Activated CD8-positive, alpha-beta memory T cell treated with anti-CD3 and anti-CD28 coated beads, Interleukin-2, amount 10 ng/mL, durations not matched to agents 7 days and 5 days (primary cell): ENCODE measurements at regions not wholly inside any gene's neighbourhood (a gene's known extent, or its start where the extent isn't known, plus 50 kb on each side); places are given as distances from the start of the nearest gene placed in this dataset.

Experiments
- ATAC-seq: fragments of 150-1000 bp; cut with Tn5 transposase; one replicate; pipeline ENCODE4 v1.10.0; 2021; ENCODE audit warnings: moderate library complexity
- CTCF ChIA-PET: fragments of 350-600 bp; sonication (Branson Sonifier 250); formaldehyde crosslinking; loops from one replicate; lab custom pipeline; 2021; ENCODE audit warnings: antibody characterized with exemption; lab: Charles Lee
- DNase-seq: peaks from one replicate; pipeline ENCODE4 v3.0.0-alpha.2; 2020
- H3K27ac Mint-ChIP-seq: one replicate; pipeline ENCODE4 v1.8.0; 2021; ENCODE audit warnings: mild to moderate bottlenecking, mixed read lengths
- H3K27me3 Mint-ChIP-seq: one replicate; pipeline ENCODE4 v1.8.0; 2021; ENCODE audit warnings: mixed read lengths
- H3K36me3 Mint-ChIP-seq: one replicate; pipeline ENCODE4 v1.8.0; 2021; ENCODE audit warnings: mild to moderate bottlenecking, mixed read lengths
- H3K4me1 Mint-ChIP-seq: one replicate; pipeline ENCODE4 v1.8.0; 2021; ENCODE audit warnings: mixed read lengths
- H3K4me3 Mint-ChIP-seq: one replicate; pipeline ENCODE4 v1.8.0; 2021; ENCODE audit warnings: mild to moderate bottlenecking, moderate library complexity, mixed read lengths
- H3K9me3 Mint-ChIP-seq: one replicate; pipeline ENCODE4 v1.8.0; 2022; ENCODE audit warnings: low read depth, mixed read lengths

GRCh38 chr2:204353823-204354222, 191.5 kb upstream of the PARD3B start:
- no peak overlapping the region for H3K4me3 Mint-ChIP-seq
- H3K27me3 Mint-ChIP-seq, result peaks cover 8% of the 10 kb centered on the region
- CTCF ChIA-PET, result no interaction called here
- ATAC-seq, result no peak
- no peak overlapping the region for H3K27ac Mint-ChIP-seq
- no peaks in the 10 kb centered on the region for H3K9me3 Mint-ChIP-seq
- H3K4me1 Mint-ChIP-seq, result no peaks in the 10 kb centered on the region
- no peak for DNase-seq
- no peaks in the 10 kb centered on the region for H3K36me3 Mint-ChIP-seq

- DNase-seq, result no peak
- Mint-ChIP-seq H3K36me3 (no peaks in the 10 kb centered on the region), H3K27me3 (peaks cover 8% of the 10 kb centered on the region), H3K4me1 (no peaks in the 10 kb centered on the region), H3K4me3 (no peak overlapping the region), H3K9me3 (no peaks in the 10 kb centered on the region), H3K27ac (no peak overlapping the region)
- CTCF ChIA-PET, result no interaction called here
- no peak for ATAC-seq
Observed at GRCh38 chr2:204354442-204354856, 190.8 kb upstream of the PARD3B start.

- no peak overlapping the region for H3K27ac Mint-ChIP-seq
- CTCF ChIA-PET, result no interaction called here
- no peaks in the 10 kb centered on the region for H3K36me3 Mint-ChIP-seq
- H3K4me1 Mint-ChIP-seq, result no peaks in the 10 kb centered on the region
- H3K9me3 Mint-ChIP-seq, result no peaks in the 10 kb centered on the region
- peaks cover 8% of the 10 kb centered on the region for H3K27me3 Mint-ChIP-seq
- no peak for DNase-seq
- no peak overlapping the region for H3K4me3 Mint-ChIP-seq
- no peak for ATAC-seq
Observed at GRCh38 chr2:204355688-204356087, 189.6 kb upstream of the PARD3B start.

- Mint-ChIP-seq H3K27me3 (peaks cover 8% of the 10 kb centered on the region), H3K4me1 (no peaks in the 10 kb centered on the region), H3K9me3 (no peaks in the 10 kb centered on the region), H3K36me3 (no peaks in the 10 kb centered on the region), H3K27ac (no peak overlapping the region), H3K4me3 (no peak overlapping the region)
- DNase-seq (no peak), ATAC-seq (no peak)
- CTCF ChIA-PET, result no interaction called here
Observed at GRCh38 chr2:204356151-204356641, 189.1 kb upstream of the PARD3B start.

- Mint-ChIP-seq H3K27me3 (peaks cover 8% of the 10 kb centered on the region), H3K27ac (no peak overlapping the region), H3K9me3 (no peaks in the 10 kb centered on the region), H3K36me3 (no peaks in the 10 kb centered on the region), H3K4me1 (no peaks in the 10 kb centered on the region), H3K4me3 (no peak overlapping the region)
- ATAC-seq, result no peak
- CTCF ChIA-PET, result no interaction called here
- DNase-seq, result no peak
Observed at GRCh38 chr2:204357286-204357685, 188.0 kb upstream of the PARD3B start.

- H3K27me3 Mint-ChIP-seq, result peaks cover 8% of the 10 kb centered on the region
- H3K36me3 Mint-ChIP-seq, result no peaks in the 10 kb centered on the region
- ATAC-seq (no peak), DNase-seq (no peak)
- no peak overlapping the region for H3K27ac Mint-ChIP-seq
- CTCF ChIA-PET, result no interaction called here
- no peaks in the 10 kb centered on the region for H3K9me3 Mint-ChIP-seq
- no peaks in the 10 kb centered on the region for H3K4me1 Mint-ChIP-seq
- H3K4me3 Mint-ChIP-seq, result no peak overlapping the region
Observed at GRCh38 chr2:204359076-204359475, 186.2 kb upstream of the PARD3B start.

- Mint-ChIP-seq H3K9me3 (no peaks in the 10 kb centered on the region), H3K4me3 (no peak overlapping the region), H3K4me1 (no peaks in the 10 kb centered on the region), H3K27me3 (peaks cover 5% of the 10 kb centered on the region), H3K27ac (no peak overlapping the region), H3K36me3 (no peaks in the 10 kb centered on the region)
- no peak for ATAC-seq
- DNase-seq, result no peak
- CTCF ChIA-PET, result no interaction called here
Observed at GRCh38 chr2:204360218-204361007, 184.9 kb upstream of the PARD3B start.

- H3K27me3 Mint-ChIP-seq, result no peaks in the 10 kb centered on the region
- H3K9me3 Mint-ChIP-seq, result no peaks in the 10 kb centered on the region
- no peak for DNase-seq
- H3K36me3 Mint-ChIP-seq, result no peaks in the 10 kb centered on the region
- no peak overlapping the region for H3K4me3 Mint-ChIP-seq
- no peak overlapping the region for H3K27ac Mint-ChIP-seq
- no peaks in the 10 kb centered on the region for H3K4me1 Mint-ChIP-seq
- CTCF ChIA-PET, result no interaction called here
- no peak for ATAC-seq
Observed at GRCh38 chr2:204361738-204362137, 183.5 kb upstream of the PARD3B start.

GRCh38 chr2:204362581-204362980, 182.7 kb upstream of the PARD3B start:
- DNase-seq, result no peak
- Mint-ChIP-seq H3K9me3 (no peaks in the 10 kb centered on the region), H3K27me3 (no peaks in the 10 kb centered on the region), H3K27ac (no peak overlapping the region), H3K4me1 (no peaks in the 10 kb centered on the region), H3K36me3 (no peaks in the 10 kb centered on the region), H3K4me3 (no peak overlapping the region)
- no peak for ATAC-seq
- CTCF ChIA-PET, result no interaction called here

GRCh38 chr2:204363513-204363912, 181.8 kb upstream of the PARD3B start:
- Mint-ChIP-seq H3K4me3 (no peak overlapping the region), H3K9me3 (no peaks in the 10 kb centered on the region), H3K4me1 (no peaks in the 10 kb centered on the region), H3K27me3 (no peaks in the 10 kb centered on the region), H3K36me3 (no peaks in the 10 kb centered on the region), H3K27ac (no peak overlapping the region)
- no peak for ATAC-seq
- no peak for DNase-seq
- CTCF ChIA-PET, result no interaction called here

- CTCF ChIA-PET, result no interaction called here
Observed at GRCh38 chr2:204364860-204365535, 180.3 kb upstream of the PARD3B start.

GRCh38 chr2:204365811-204366210, 179.5 kb upstream of the PARD3B start:
- H3K4me3 Mint-ChIP-seq, result no peak overlapping the region
- no peak overlapping the region for H3K27ac Mint-ChIP-seq
- DNase-seq (no peak), ATAC-seq (no peak)
- H3K36me3 Mint-ChIP-seq, result no peaks in the 10 kb centered on the region
- H3K4me1 Mint-ChIP-seq, result no peaks in the 10 kb centered on the region
- peaks cover 6% of the 10 kb centered on the region for H3K27me3 Mint-ChIP-seq
- H3K9me3 Mint-ChIP-seq, result no peaks in the 10 kb centered on the region
- CTCF ChIA-PET, result no interaction called here

More at GRCh38 chr2:204364860-204365535, 180.3 kb upstream of the PARD3B start:
- no peaks in the 10 kb centered on the region for H3K9me3 Mint-ChIP-seq
- H3K36me3 Mint-ChIP-seq, result no peaks in the 10 kb centered on the region
- no peak overlapping the region for H3K4me3 Mint-ChIP-seq
- H3K27ac Mint-ChIP-seq, result no peak overlapping the region
- peaks cover 3% of the 10 kb centered on the region for H3K27me3 Mint-ChIP-seq
- no peak for DNase-seq
- no peak for ATAC-seq
- no peaks in the 10 kb centered on the region for H3K4me1 Mint-ChIP-seq

GRCh38 chr2:204367466-204367865, 177.8 kb upstream of the PARD3B start:
- no peak overlapping the region for H3K4me3 Mint-ChIP-seq
- no peaks in the 10 kb centered on the region for H3K36me3 Mint-ChIP-seq
- H3K4me1 Mint-ChIP-seq, result no peaks in the 10 kb centered on the region
- peaks cover 6% of the 10 kb centered on the region for H3K27me3 Mint-ChIP-seq
- no peaks in the 10 kb centered on the region for H3K9me3 Mint-ChIP-seq
- no peak overlapping the region for H3K27ac Mint-ChIP-seq
- ATAC-seq, result no peak
- CTCF ChIA-PET, result no interaction called here
- DNase-seq, result no peak

- CTCF ChIA-PET, result no interaction called here
- no peaks in the 10 kb centered on the region for H3K4me1 Mint-ChIP-seq
- peaks cover 6% of the 10 kb centered on the region for H3K27me3 Mint-ChIP-seq
- DNase-seq (no peak), ATAC-seq (no peak)
- no peaks in the 10 kb centered on the region for H3K36me3 Mint-ChIP-seq
- H3K27ac Mint-ChIP-seq, result no peak overlapping the region
- no peaks in the 10 kb centered on the region for H3K9me3 Mint-ChIP-seq
- no peak overlapping the region for H3K4me3 Mint-ChIP-seq
Observed at GRCh38 chr2:204370172-204370718, 175.0 kb upstream of the PARD3B start.
